Fibroblast of the conjunctiva (primary cell): ENCODE measurements at regions not wholly inside any gene's neighbourhood (a gene's known extent, or its start where the extent isn't known, plus 50 kb on each side); places are given as distances from the start of the nearest gene placed in this dataset.

ENCODE experiments used
- DNase-seq: peaks from one replicate; pipeline ENCODE4 v3.0.0-alpha.2; 2010; ENCODE audit warnings: low read depth

- no peak for DNase-seq
Observed at GRCh38 chrX:42151808-42152207, 228.5 kb upstream of the CASK start.

DNA sequence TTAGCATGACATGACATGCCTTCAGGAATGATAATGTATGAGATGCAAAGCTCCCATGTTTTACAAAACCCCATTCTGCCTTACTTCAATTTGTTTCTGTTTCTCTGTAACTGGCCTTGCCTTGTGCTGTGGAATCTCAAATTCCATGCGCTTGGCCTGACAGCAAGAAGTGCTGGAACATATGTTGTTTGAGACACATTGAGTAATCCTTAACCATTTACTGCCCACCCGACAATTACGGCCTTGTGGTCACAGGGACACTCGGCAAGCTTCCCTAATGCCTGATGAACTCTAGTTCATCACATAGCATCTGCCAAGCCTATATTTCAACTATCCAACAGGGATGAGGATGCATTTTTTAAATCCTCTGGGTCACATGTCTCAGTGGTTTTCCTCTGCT lies 226.4 kb upstream of the CASK start:
- DNase-seq = no peak

DNA sequence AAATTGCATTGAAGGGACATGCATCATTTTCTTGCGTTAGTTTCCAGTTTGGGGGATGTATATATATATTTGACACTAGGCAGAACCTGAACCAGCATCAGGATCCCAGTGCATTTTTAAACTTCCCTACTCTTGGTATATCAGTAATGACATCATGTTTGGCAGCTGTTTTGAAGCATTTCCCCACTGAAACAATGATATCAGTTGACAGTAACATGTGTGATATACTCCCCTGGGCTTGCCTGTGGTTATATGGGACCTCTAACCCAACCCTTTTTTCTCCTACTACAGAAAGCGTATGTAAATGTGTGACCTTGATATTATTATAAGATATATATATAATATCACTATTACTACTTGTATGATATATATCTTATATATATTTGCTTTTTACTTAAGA lies 225.9 kb upstream of the CASK start:
- no peak for DNase-seq

DNA sequence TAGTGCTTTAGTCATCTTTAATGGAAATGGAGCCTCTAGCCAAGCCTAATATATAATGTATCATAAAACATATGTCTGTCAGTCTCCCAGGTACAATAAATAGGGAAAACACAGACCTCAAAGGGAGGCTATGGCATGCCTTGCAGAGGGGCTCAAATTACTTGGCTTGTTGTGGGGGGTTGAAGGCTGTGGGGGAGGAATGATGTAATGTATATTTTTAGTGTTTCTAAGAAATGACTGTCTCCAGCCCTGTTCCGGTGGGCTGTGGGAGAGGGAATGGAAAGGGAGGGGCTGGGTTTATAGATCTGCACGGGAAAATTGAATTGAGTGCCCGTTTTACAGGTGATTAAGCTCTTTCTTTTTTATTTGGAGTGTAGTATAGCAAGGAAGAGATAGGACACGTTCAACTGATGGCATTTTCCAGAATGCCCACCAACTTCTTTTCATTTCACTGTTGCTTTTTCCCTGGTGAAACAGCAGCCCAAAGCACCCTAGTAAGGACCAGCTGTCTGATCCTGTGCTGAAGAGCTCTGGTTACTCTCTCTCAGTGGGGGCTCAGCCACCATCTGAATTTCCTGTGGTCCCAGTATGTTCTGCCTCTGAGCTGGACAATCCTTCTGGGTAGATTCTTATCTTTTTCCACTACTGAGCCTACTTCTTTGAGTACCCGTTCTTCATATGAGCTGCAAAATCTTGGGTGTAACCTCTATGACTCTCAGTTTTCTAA lies 220.7 kb upstream of the CASK start:
- DNase-seq = no peak

GRCh38 chrX:42140320-42140719 lies 217.0 kb upstream of the CASK start:
- DNase-seq = no peak

GRCh38 chrX:42135583-42136228 lies 212.4 kb upstream of the CASK start:
- no peak for DNase-seq

DNA sequence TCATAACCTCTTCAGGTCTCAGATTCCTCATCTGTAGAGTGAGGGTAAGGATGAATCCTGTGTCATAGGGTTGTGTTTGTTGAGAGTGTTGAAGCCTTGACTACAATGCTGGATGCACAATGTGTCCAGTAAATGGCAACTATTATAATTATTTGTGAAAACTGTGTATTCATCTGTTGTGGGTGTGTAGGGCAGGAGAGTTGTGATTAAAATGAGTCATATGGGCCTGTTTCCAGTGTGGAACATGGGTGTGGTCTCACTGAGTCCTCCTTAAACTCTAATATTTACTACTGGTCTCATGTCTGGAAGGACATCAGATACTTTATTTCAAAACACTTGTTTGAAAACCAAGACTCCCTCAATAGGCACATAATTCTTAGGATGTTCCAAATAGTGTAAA lies 208.5 kb upstream of the CASK start:
- no peak for DNase-seq

DNA sequence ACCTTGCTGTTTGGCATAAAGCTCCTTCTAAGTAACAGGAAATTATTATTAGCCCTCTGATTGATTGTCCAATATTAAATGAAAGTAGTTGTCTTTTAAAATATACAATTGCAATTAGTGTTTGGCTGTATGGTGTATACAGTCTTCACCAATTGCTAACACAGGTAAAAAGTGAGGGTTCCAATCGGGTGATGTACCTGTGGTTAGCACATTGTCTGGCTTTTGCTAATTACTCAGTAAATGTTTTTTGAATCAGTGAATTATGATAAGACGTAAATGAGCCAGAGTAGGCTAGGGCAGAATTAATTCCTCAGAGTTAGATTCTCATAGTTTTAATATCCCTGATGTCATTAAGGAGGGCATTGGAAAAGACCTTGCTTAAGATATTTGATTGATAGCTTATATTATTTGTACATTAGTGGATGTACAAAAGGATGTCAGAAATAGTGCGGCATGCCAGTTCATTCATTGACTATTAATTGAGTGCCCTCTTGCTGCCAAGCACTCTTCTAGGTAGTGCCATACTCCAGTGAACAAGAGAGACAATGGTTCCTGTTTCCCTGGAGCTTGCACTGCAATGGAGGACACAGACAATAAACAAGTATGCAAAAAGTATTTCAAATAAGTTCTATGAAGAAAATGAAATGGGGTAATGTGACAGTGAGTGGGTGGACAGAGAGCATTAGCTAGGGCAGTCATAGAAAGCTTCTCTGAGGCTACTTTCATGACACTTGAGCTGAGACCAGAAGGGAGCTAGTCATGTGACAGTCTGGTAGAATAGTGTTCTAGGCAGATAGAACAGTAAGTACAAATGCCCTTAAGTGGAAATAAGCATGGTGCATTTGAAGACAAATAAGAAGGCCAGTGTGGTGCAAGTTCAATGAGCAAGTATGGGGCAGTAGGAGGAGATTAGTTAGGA lies 205.9 kb upstream of the CASK start:
- no peak for DNase-seq

DNA sequence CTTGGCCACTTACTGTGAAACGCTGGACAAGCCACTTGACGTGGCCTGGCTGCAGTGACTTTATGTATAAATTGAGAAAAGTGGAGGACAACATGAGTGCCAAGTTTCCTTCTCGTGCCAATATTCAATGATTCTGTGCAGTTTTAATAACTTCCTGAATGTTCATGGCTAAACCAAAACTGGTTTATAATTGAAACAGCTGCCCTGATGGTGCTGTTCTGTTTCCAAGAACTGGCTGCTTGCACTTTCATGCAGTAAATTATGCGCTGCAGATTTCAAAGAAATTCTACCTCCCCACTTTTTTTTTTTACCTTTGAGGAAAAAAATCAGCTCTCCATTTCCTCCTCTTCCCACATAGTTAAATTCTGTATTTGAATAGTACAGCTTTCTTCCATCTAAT lies 205.2 kb upstream of the CASK start:
- no peak for DNase-seq

- no peak for DNase-seq
Observed at GRCh38 chrX:42128020-42128419, 204.7 kb upstream of the CASK start.

GRCh38 chrX:42127563-42127962 lies 204.2 kb upstream of the CASK start:
- no peak for DNase-seq

- DNase-seq = no peak
Observed at GRCh38 chrX:42123369-42123768, 200.0 kb upstream of the CASK start.

DNA sequence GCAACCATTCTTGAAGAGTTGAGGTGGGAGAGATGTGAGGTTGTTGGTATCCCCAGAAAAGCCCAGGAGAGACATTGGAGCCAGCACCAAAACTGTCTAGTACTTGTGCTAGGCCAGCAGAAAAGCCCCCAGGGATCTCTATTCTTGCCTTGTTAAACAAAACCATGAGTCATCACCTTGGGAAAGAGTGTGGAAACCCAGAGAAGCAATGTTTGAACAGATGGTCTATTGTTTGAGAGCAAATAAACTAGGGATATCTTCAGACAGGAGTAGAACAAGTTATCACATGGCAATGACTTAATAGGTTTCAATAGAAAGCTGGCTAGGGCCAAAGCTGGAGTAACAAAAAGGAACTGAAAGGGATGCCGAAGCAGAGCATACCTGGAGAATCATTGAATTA lies 195.7 kb upstream of the CASK start:
- peak; percentile 37 for DNase-seq

DNA sequence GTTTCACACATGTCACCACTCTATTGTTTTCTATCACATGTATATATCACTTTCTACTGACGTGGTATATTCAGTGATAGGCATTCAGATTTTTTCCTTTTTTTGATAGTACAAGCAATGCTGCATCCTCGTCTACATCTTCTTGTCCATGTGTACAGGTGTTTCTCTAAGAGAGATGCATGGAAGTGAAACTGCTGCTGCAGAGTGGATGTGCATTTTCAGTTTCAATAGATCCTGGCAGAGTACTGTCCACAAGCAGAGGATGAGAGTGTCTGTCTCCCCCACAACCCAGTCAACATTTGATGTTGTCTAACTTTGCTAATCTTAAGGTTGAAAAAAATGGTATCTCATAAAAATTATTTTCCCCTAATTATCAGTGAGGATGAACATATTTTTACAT lies 194.0 kb upstream of the CASK start:
- DNase-seq = no peak

DNA sequence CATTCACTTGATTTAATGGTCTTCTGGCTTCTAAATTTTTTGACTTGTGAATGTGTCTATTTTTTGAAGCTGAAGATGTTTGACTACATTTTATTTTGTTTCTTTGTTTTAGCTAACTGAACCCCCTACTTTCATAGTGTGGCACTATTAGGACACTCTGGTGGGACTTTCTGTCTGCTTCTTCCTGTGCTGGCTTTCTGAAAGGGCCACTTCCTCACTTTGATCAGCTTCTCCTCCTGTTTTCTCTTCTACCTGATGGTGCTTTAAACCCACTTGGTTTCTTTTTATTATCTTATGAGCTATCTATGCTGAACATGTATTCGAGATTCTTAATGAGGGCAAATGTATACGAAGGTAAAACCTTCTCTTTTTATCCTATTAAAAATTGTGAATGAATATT lies 186.1 kb upstream of the CASK start:
- no peak for DNase-seq

DNA sequence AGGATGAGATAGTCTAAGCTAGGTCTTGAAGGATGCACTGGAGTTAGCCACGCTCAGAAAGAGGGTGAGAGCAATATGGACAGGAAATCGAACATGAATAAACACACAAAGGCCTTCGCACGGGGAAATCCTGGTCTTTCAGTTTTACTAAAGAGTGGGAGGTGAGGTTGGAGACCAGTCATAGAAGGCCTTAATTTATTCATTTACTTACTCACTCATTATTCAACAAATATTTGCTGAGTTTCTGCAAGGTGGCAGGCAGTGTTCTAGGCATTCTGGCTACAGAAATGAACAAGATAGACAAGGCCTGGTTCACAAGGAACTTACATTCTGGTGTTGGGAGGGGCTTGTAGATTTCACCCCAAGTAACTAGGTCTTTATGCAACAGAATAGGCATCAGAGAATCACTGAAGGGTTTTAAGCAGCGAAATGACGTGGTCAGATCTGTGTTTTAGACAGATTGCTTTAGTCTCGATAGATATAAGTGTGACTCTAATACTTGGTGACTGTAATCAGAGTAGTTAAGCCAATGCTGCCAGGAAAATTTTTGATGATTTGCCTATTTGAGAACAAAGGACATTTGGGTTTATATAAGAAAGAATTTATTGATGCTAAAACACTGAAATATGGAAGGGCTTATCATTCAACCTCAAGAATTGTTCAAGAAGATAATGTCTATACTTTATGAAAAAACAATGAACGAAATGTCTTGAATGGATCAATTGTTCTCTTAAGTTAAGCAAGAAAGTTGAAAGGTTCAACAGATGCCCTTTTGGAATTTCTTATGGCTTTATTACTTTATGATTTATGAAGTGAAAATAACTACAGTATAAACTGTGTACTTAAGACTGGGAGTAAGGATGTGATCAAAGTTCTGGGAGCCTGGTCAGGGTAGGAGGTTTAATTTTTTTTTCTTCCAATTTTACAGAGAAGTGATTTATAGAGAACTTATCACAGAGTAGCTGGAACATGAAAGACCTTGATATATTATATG lies 184.4 kb upstream of the CASK start:
- DNase-seq = no peak

DNA sequence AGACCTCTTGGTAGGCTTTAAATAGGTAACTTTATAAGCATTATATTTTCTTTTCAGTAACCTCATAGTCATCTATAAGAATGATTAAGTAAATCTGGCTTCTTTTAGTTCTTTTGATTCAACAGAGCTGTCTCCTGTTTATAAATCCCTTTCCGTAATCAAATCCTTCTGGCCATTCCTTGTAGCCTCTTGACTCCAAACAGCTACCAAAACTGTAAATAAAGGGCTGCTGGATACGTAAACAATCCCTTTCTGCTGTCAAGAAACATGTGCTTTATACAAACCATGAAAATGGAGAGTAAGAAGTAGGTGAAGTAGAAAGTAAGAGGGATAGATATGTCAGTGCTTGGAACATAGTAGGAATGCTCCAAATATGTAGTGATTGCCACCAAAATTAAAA lies 183.2 kb upstream of the CASK start:
- no peak for DNase-seq

GRCh38 chrX:42102586-42103282 lies 179.4 kb upstream of the CASK start:
- no peak for DNase-seq

- DNase-seq = no peak
Observed at GRCh38 chrX:42098900-42099299, 175.5 kb upstream of the CASK start.

GRCh38 chrX:42097486-42097885 lies 174.1 kb upstream of the CASK start:
- DNase-seq = no peak

- DNase-seq = peak; percentile 3
Observed at GRCh38 chrX:42096265-42096920, 173.0 kb upstream of the CASK start.
